ENCODE measurements at regions not wholly inside any gene's neighbourhood (a gene's known extent, or its start where the extent isn't known, plus 50 kb on each side); places are given as distances from the start of the nearest gene placed in this dataset.

GRCh38 chr10:120266022-120266421 lies 191.0 kb upstream of the PLPP4 start:
- Histone ChIP-seq H3K27me3 (ENCODE audit: control insufficient read depth, insufficient read depth, low read length) (peaks cover 15% of the 10 kb centered on the region; the same call in 1 of the 2 replicates), H3K36me3 (ENCODE audit: control insufficient read depth, insufficient read depth, low read length) (peaks cover 4% of the 10 kb centered on the region; the same call in 1 of the 2 replicates), H3K4me3 (ENCODE audit: low read depth in 2 of 2, low read length in 2 of 2) (no peak overlapping the region), H3K4me1 (ENCODE audit: control insufficient read depth, insufficient read depth, low read length) (no peaks in the 10 kb centered on the region), H3K27ac (ENCODE audit: low read length) (no peak overlapping the region), H3K9me3 (ENCODE audit: control insufficient read depth, insufficient read depth, low read depth, low read length) (no peaks in the 10 kb centered on the region)
- BruUV-seq (replicated peaks), result no TSS peak
- POLR2A ChIA-PET, result no interaction called here
- TF ChIP-seq CTCF (IDR thresholded peaks at IDR 0.05) (no peak), SIN3A (IDR thresholded peaks at IDR 0.05; ENCODE audit: borderline replicate concordance, insufficient read depth, low read depth, low read length) (no peak), REST (IDR thresholded peaks at IDR 0.05; ENCODE audit: insufficient read depth in 1 of 2, low read depth in 2 of 2, low read length in 1 of 2) (no peak), TCF7L2 (IDR thresholded peaks at IDR 0.05; ENCODE audit: low read depth, low read length) (no peak), POLR2AphosphoS5 (IDR thresholded peaks at IDR 0.05; ENCODE audit: low read depth, low read length) (no peak)
- in situ Hi-C loops (cut with HindIII; ENCODE audit: low pct_unique_long_range_greater_than_20kb, low sequenced_read_pairs), result no loop called here
- intact Hi-C loops (cut with micrococcal nuclease; ENCODE audit: unreplicated experiment), result no loop called here
- DNase-seq (ENCODE audit: low read depth, low spot score) (no peak), ATAC-seq (no peak)
- CTCF ChIA-PET, result no interaction called here

- H3K4me1 ChIP-seq (ENCODE audit: control insufficient read depth, insufficient read depth, low read length), result no peaks in the 10 kb centered on the region
- no peak for DNase-seq (ENCODE audit: low read depth, low spot score)
- POLR2A ChIA-PET, result no interaction called here
- in situ Hi-C loops (cut with HindIII; ENCODE audit: low pct_unique_long_range_greater_than_20kb, low sequenced_read_pairs) (no loop called here), intact Hi-C loops (cut with micrococcal nuclease; ENCODE audit: unreplicated experiment) (no loop called here)
- CTCF ChIA-PET, result no interaction called here
- BruUV-seq (replicated peaks), result no TSS peak
- no peaks in the 10 kb centered on the region for H3K9me3 ChIP-seq (ENCODE audit: control insufficient read depth, insufficient read depth, low read depth, low read length)
- peaks cover 4% of the 10 kb centered on the region; the same call in 1 of the 2 replicates for H3K36me3 ChIP-seq (ENCODE audit: control insufficient read depth, insufficient read depth, low read length)
- peaks cover 2% of the 10 kb centered on the region; the same call in 1 of the 2 replicates for H3K27me3 ChIP-seq (ENCODE audit: control insufficient read depth, insufficient read depth, low read length)
- ATAC-seq, result no peak
- H3K27ac ChIP-seq (ENCODE audit: low read length), result no peak overlapping the region
- no peak overlapping the region for H3K4me3 ChIP-seq (ENCODE audit: low read depth in 2 of 2, low read length in 2 of 2)
- TF ChIP-seq TCF7L2 (IDR thresholded peaks at IDR 0.05; ENCODE audit: low read depth, low read length), result no peak
These were observed 186.1 kb upstream of the PLPP4 start for GRCh38 chr10:120270906-120271305.

GRCh38 chr10:120271696-120272095 lies 185.3 kb upstream of the PLPP4 start:
- in situ Hi-C loops (cut with HindIII; ENCODE audit: low pct_unique_long_range_greater_than_20kb, low sequenced_read_pairs) (no loop called here), intact Hi-C loops (cut with micrococcal nuclease; ENCODE audit: unreplicated experiment) (no loop called here)
- Histone ChIP-seq H3K4me1 (ENCODE audit: control insufficient read depth, insufficient read depth, low read length) (no peaks in the 10 kb centered on the region), H3K27me3 (ENCODE audit: control insufficient read depth, insufficient read depth, low read length) (no peaks in the 10 kb centered on the region), H3K9me3 (ENCODE audit: control insufficient read depth, insufficient read depth, low read depth, low read length) (no peaks in the 10 kb centered on the region), H3K27ac (ENCODE audit: low read length) (no peak overlapping the region), H3K36me3 (ENCODE audit: control insufficient read depth, insufficient read depth, low read length) (peaks cover under 1% of the 10 kb centered on the region; the same call in 1 of the 2 replicates), H3K4me3 (ENCODE audit: low read depth in 2 of 2, low read length in 2 of 2) (no peak overlapping the region)
- ATAC-seq (no peak), DNase-seq (ENCODE audit: low read depth, low spot score) (no peak)
- TF ChIP-seq SIN3A (IDR thresholded peaks at IDR 0.05; ENCODE audit: borderline replicate concordance, insufficient read depth, low read depth, low read length) (no peak), REST (IDR thresholded peaks at IDR 0.05; ENCODE audit: insufficient read depth in 1 of 2, low read depth in 2 of 2, low read length in 1 of 2) (no peak), TCF7L2 (IDR thresholded peaks at IDR 0.05; ENCODE audit: low read depth, low read length) (no peak), POLR2AphosphoS5 (IDR thresholded peaks at IDR 0.05; ENCODE audit: low read depth, low read length) (no peak), CTCF (IDR thresholded peaks at IDR 0.05) (no peak)
- ChIA-PET POLR2A (no interaction called here), CTCF (no interaction called here)
- no TSS peak for BruUV-seq (replicated peaks)
